CD4-positive, alpha-beta T cell treated with Interleukin-10 for 1 hour (primary cell): ENCODE measurements at regions not wholly inside any gene's neighbourhood (a gene's known extent, or its start where the extent isn't known, plus 50 kb on each side); places are given as distances from the start of the nearest gene placed in this dataset.

ENCODE experiments used
- DNase-seq: peaks from one replicate; pipeline ENCODE4 v3.0.0-alpha.2; 2020

- DNase-seq = no peak
These were observed 78.5 kb upstream of the NCAM1 start for GRCh38 chr11:112882494-112883381.

GRCh38 chr11:112884012-112884767 is 77.0 kb upstream of the NCAM1 start:
- no peak for DNase-seq

GRCh38 chr11:112885744-112886433 is 75.3 kb upstream of the NCAM1 start:
- DNase-seq = no peak

GRCh38 chr11:112886434-112887370 is 74.5 kb upstream of the NCAM1 start:
- no peak for DNase-seq

GRCh38 chr11:112889446-112889845 is 71.8 kb upstream of the NCAM1 start:
- no peak for DNase-seq

- no peak for DNase-seq
These were observed 61.8 kb upstream of the NCAM1 start for GRCh38 chr11:112899235-112900006.

GRCh38 chr11:112901924-112902323 is 59.3 kb upstream of the NCAM1 start:
- DNase-seq = no peak

GRCh38 chr11:112902361-112903011 is 58.7 kb upstream of the NCAM1 start:
- DNase-seq = no peak

- DNase-seq = no peak
These were observed 57.9 kb upstream of the NCAM1 start for GRCh38 chr11:112903340-112903739.

GRCh38 chr11:112911124-112911523 is 50.1 kb upstream of the NCAM1 start:
- no peak for DNase-seq
